HCT116 (cell line): ENCODE measurements at regions not wholly inside any gene's neighbourhood (a gene's known extent, or its start where the extent isn't known, plus 50 kb on each side); places are given as distances from the start of the nearest gene placed in this dataset.

Source experiments
- ATAC-seq: fragments of 200-7000 bp; cut with Tn5 transposase; 2 replicates; pipeline ENCODE4 v1.9.1; 2020; ENCODE audit warnings: mild to moderate bottlenecking, moderate library complexity
- BruUV-seq: library from RNA; stranded (reverse); fragments of 400-500 nt; replicated peaks from 2 replicates; lab custom pipeline; 2021; lab: Mats Ljungman, UMichigan
- CTCF ChIA-PET: fragments of 300-600 bp; sonication (Branson Sonifier 250); formaldehyde crosslinking; loops from one replicate; lab custom pipeline; 2021; ENCODE audit warnings: antibody characterized with exemption; lab: Charles Lee
- POLR2A ChIA-PET: fragments of 300-600, 350-600 bp; sonication (Branson Sonifier 250); formaldehyde crosslinking; loops from one replicate; lab custom pipeline; 2021; ENCODE audit warnings: antibody characterized with exemption; lab: Charles Lee
- RAD21 ChIA-PET, 2 experiments: fragments of 300-600 bp; sonication (Branson Sonifier 250); formaldehyde crosslinking; loops; one replicate each; lab custom pipeline; 2023; ENCODE audit warnings: low total read pairs in 2 of 2; ENCODE audit not compliant: uncharacterized antibody in 2 of 2, unreplicated experiment in 2 of 2, low non-redundant PET in 1 of 2; lab: Charles Lee
- DNase-seq: peaks from one replicate; pipeline ENCODE4 v3.0.0-alpha.2; 2010; ENCODE audit warnings: low read depth, low spot score
- H2AFZ ChIP-seq: fragments of 200-600 bp; shearing (Covaris generic), sonication (generic); 2 replicates; pipeline ENCODE4 v1.6.1; 2017; ENCODE audit warnings: low read depth, mixed run types, mixed read lengths, antibody characterized with exemption, low read length; ENCODE audit not compliant: poor library complexity, severe bottlenecking
- H3K27ac ChIP-seq: 2 replicates; pipeline ENCODE4 v1.5.1; 2012; ENCODE audit warnings: low read depth, low read length
- H3K27me3 ChIP-seq: fragments of 200-600 bp; sonication (generic); 2 replicates; pipeline ENCODE4 v1.6.1; 2016; ENCODE audit warnings: mixed run types, low read length, mixed read lengths; ENCODE audit not compliant: insufficient read depth
- H3K36me3 ChIP-seq, 2 experiments: fragments of 200-500 bp in 1 of 2; fragments of 200-600 bp in 1 of 2; sonication (Bioruptor generic) in 1 of 2; sonication (generic) in 1 of 2; 2 replicates each; pipeline versions ENCODE4 v1.5.1 to v1.6.1; 2014 to 2016; ENCODE audit warnings: low read length in 2 of 2, inconsistent platforms in 1 of 2, mixed read lengths in 1 of 2, mixed run types in 1 of 2; ENCODE audit not compliant: insufficient read depth in 2 of 2, control insufficient read depth in 1 of 2
- H3K4me1 ChIP-seq, 2 experiments: fragments of 200-600 bp in 1 of 2; sonication (generic) in 1 of 2; 2 replicates each; pipeline versions ENCODE4 v1.5.1 to v1.6.1; 2012 to 2017; ENCODE audit warnings: low read length in 2 of 2, inconsistent platforms in 1 of 2, mild to moderate bottlenecking in 1 of 2, mixed read lengths in 1 of 2, mixed run types in 1 of 2, moderate library complexity in 1 of 2; ENCODE audit not compliant: insufficient read depth in 2 of 2, control insufficient read depth in 1 of 2
- H3K4me2 ChIP-seq: fragments of 200-600 bp; sonication (generic); 2 replicates; pipeline ENCODE4 v1.6.1; 2017; ENCODE audit warnings: mixed run types, low read length, mixed read lengths
- H3K4me3 ChIP-seq, 2 experiments: fragments of 200-600 bp in 1 of 2; sonication (generic) in 1 of 2; replicated peaks in 1 of 2; 2 replicates each; pipeline ENCODE4 v1.5.1; 2011 to 2016; ENCODE audit warnings: low read length in 2 of 2, control low read depth in 1 of 2, low read depth in 1 of 2, mild to moderate bottlenecking in 1 of 2, mixed read lengths in 1 of 2, mixed run types in 1 of 2
- H3K79me2 ChIP-seq: fragments of 200-600 bp; sonication (generic); 2 replicates; pipeline ENCODE4 v1.6.1; 2017; ENCODE audit warnings: mild to moderate bottlenecking, mixed run types, low read length, moderate library complexity, mixed read lengths; ENCODE audit not compliant: insufficient read depth
- H3K9ac ChIP-seq: fragments of 200-600 bp; sonication (generic); 2 replicates; pipeline ENCODE4 v1.6.1; 2016; ENCODE audit warnings: low read length, mixed read lengths
- H3K9me2 ChIP-seq: fragments of 200-600 bp; sonication (generic), shearing (Covaris generic); 2 replicates; pipeline ENCODE4 v1.6.1; 2017; ENCODE audit warnings: mixed run types, mild to moderate bottlenecking, moderate library complexity; ENCODE audit not compliant: insufficient read depth
- H3K9me3 ChIP-seq, 2 experiments: fragments of 200-500 bp in 1 of 2; fragments of 200-600 bp in 1 of 2; sonication (Bioruptor generic) in 1 of 2; sonication (generic) in 1 of 2; 2 replicates each; pipeline ENCODE4 v1.6.1; 2014 to 2017; ENCODE audit warnings: low read length in 2 of 2, mixed read lengths in 2 of 2, inconsistent platforms in 1 of 2, low read depth in 1 of 2, mild to moderate bottlenecking in 1 of 2, mixed run types in 1 of 2, moderate library complexity in 1 of 2; ENCODE audit not compliant: control insufficient read depth in 1 of 2, insufficient read depth in 1 of 2
- H4K20me1 ChIP-seq: fragments of 200-600 bp; sonication (generic), shearing (Covaris generic); 2 replicates; pipeline ENCODE4 v1.6.1; 2017; ENCODE audit warnings: mixed run types, mild to moderate bottlenecking, moderate library complexity; ENCODE audit not compliant: insufficient read depth
- EGR1 ChIP-seq: IDR thresholded peaks from 2 replicates; pipeline ENCODE4 v1.6.1; 2012; ENCODE audit warnings: low read depth
- ELF1 ChIP-seq: IDR thresholded peaks from 2 replicates; pipeline ENCODE4 v1.6.1; 2012; ENCODE audit warnings: low read depth, borderline replicate concordance
- EZH2phosphoT487 ChIP-seq: fragments of 200-600 bp; IDR thresholded peaks from 2 replicates; pipeline ENCODE4 v1.6.1; 2018; ENCODE audit warnings: antibody characterized with exemption, borderline replicate concordance
- JUND ChIP-seq: IDR thresholded peaks from 2 replicates; pipeline ENCODE4 v1.6.1; 2012
- SRF ChIP-seq: IDR thresholded peaks from 2 replicates; pipeline ENCODE4 v1.6.1; 2012; ENCODE audit warnings: low read depth
- intact Hi-C: fragments of 100-400 bp; cut with micrococcal nuclease; formaldehyde crosslinking; loops from 2 replicates; pipeline ENCODE4 v1.10.0; 2022
- TF ChIP-seq, protein P1 (sequence below): IDR thresholded peaks from 2 replicates; pipeline ENCODE4 v1.6.1; 2011; ENCODE audit warnings: mild to moderate bottlenecking, low read length, moderate library complexity; ENCODE audit not compliant: insufficient replicate concordance; ENCODE audit errors: extremely low read depth
- TF ChIP-seq, protein P2 (sequence below), 3 experiments: fragments of 200-600 bp in 1 of 3; sonication (generic) in 1 of 3; IDR thresholded peaks in 2 of 3; conservative IDR thresholded peaks in 1 of 3; 2 replicates each; pipeline ENCODE4 v1.5.1; 2012 to 2017; ENCODE audit warnings: low read depth in 2 of 3, low read length in 2 of 3, antibody characterized with exemption in 1 of 3, borderline replicate concordance in 1 of 3, control low read depth in 1 of 3, mild to moderate bottlenecking in 1 of 3, mixed read lengths in 1 of 3, mixed run types in 1 of 3, moderate library complexity in 1 of 3; ENCODE audit not compliant: insufficient read depth in 1 of 3

DNA sequence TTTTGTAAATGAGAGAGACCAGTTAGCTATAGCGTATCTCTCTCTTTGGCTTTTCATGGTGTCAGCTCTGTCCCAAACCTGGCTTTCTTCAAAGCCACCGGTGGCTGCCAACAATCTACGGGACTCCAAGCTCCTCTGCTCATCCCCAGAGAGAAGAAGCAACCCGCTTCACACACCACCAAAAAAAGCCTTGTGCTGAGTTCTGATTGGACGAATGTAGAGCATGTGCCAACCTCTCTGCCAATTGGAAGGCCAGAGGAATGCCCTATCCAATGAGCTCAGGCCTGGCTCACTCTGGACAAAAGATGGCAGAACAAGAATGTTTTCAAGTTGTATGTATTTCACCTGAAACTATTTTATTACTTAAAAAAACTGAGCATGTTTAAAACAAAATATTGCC, 202.4 kb downstream of the C16orf95 start:
- Histone ChIP-seq H3K36me3 (no peaks in the 10 kb centered on the region), H3K4me3 (no peak overlapping the region), H3K9me3 (no peaks in the 10 kb centered on the region), H3K27ac (no peak overlapping the region), H2AFZ (no peak overlapping the region), H3K79me2 (no peaks in the 10 kb centered on the region), H3K4me2 (no peak overlapping the region), H4K20me1 (no peaks in the 10 kb centered on the region), H3K4me1 (no peaks in the 10 kb centered on the region), H3K9ac (no peak overlapping the region), H3K27me3 (peaks cover 3% of the 10 kb centered on the region; the same call in 1 of the 2 replicates), H3K9me2 (no peaks in the 10 kb centered on the region)
- DNase-seq: no peak
- intact Hi-C loops: no loop called here
- no TSS peak for BruUV-seq
- CTCF ChIA-PET: no interaction called here
- ATAC-seq: peak; percentile 69
- TF ChIP-seq, protein P1, sequence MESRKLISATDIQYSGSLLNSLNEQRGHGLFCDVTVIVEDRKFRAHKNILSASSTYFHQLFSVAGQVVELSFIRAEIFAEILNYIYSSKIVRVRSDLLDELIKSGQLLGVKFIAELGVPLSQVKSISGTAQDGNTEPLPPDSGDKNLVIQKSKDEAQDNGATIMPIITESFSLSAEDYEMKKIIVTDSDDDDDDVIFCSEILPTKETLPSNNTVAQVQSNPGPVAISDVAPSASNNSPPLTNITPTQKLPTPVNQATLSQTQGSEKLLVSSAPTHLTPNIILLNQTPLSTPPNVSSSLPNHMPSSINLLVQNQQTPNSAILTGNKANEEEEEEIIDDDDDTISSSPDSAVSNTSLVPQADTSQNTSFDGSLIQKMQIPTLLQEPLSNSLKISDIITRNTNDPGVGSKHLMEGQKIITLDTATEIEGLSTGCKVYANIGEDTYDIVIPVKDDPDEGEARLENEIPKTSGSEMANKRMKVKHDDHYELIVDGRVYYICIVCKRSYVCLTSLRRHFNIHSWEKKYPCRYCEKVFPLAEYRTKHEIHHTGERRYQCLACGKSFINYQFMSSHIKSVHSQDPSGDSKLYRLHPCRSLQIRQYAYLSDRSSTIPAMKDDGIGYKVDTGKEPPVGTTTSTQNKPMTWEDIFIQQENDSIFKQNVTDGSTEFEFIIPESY: no peak
- TF ChIP-seq SRF (no peak), ELF1 (no peak), JUND (no peak), EGR1 (no peak), EZH2phosphoT487 (no peak)
- TF ChIP-seq, protein P2, sequence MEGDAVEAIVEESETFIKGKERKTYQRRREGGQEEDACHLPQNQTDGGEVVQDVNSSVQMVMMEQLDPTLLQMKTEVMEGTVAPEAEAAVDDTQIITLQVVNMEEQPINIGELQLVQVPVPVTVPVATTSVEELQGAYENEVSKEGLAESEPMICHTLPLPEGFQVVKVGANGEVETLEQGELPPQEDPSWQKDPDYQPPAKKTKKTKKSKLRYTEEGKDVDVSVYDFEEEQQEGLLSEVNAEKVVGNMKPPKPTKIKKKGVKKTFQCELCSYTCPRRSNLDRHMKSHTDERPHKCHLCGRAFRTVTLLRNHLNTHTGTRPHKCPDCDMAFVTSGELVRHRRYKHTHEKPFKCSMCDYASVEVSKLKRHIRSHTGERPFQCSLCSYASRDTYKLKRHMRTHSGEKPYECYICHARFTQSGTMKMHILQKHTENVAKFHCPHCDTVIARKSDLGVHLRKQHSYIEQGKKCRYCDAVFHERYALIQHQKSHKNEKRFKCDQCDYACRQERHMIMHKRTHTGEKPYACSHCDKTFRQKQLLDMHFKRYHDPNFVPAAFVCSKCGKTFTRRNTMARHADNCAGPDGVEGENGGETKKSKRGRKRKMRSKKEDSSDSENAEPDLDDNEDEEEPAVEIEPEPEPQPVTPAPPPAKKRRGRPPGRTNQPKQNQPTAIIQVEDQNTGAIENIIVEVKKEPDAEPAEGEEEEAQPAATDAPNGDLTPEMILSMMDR (IDR thresholded peaks at IDR 0.05 in 2 of 3, conservative IDR thresholded peaks at IDR 0.05 in 1 of 3; ENCODE audit: borderline replicate concordance in 1 of 3, insufficient read depth in 1 of 3, low read depth in 2 of 3, low read length in 2 of 3): no peak
- RAD21 ChIA-PET: no interaction called here
- POLR2A ChIA-PET: no interaction called here
